ENCODE measurements at regions not wholly inside any gene's neighbourhood (a gene's known extent, or its start where the extent isn't known, plus 50 kb on each side); places are given as distances from the start of the nearest gene placed in this dataset.

- Histone ChIP-seq H2AFZ (ENCODE audit: low read depth, low read length) (no peak overlapping the region), H3K4me3 (ENCODE audit: low read length) (no peak overlapping the region), H3F3A (ENCODE audit: insufficient read depth, low read length, poor library complexity, severe bottlenecking) (no peaks in the 10 kb centered on the region), H3K9me3 (ENCODE audit: low read length) (no peaks in the 10 kb centered on the region), H4K20me1 (ENCODE audit: insufficient read depth) (no peaks in the 10 kb centered on the region), H3K9ac (ENCODE audit: low read length) (no peak overlapping the region), H3K4me2 (ENCODE audit: low read length) (no peak overlapping the region), H3K79me2 (replicated peaks; ENCODE audit: insufficient read depth, low read length) (no peaks in the 10 kb centered on the region), H3K36me3 (ENCODE audit: insufficient read depth, low read length) (no peaks in the 10 kb centered on the region), H3K27me3 (ENCODE audit: insufficient read depth, low read depth, low read length) (no peaks in the 10 kb centered on the region), H3K27ac (ENCODE audit: low read length) (no peak overlapping the region), H3K9me2 (ENCODE audit: insufficient read depth, low read length) (no peaks in the 10 kb centered on the region)
- TF ChIP-seq CTCF (IDR thresholded peaks at IDR 0.05; ENCODE audit: poor library complexity, severe bottlenecking), result no peak
- TF ChIP-seq SMC3 (conservative IDR thresholded peaks at IDR 0.05; ENCODE audit: poor library complexity), result no peak
- no peak for TF ChIP-seq EZH2 (IDR thresholded peaks at IDR 0.05; ENCODE audit: borderline replicate concordance, insufficient read depth, low read length, poor library complexity, severe bottlenecking)
- TF ChIP-seq REST (IDR thresholded peaks at IDR 0.05; ENCODE audit: borderline replicate concordance), result no peak
- no peak for TF ChIP-seq POLR2AphosphoS5 (IDR thresholded peaks at IDR 0.05)
- no peak for TF ChIP-seq MXI1 (conservative IDR thresholded peaks at IDR 0.05; ENCODE audit: poor library complexity, severe bottlenecking)
- TF ChIP-seq RAD21 (conservative IDR thresholded peaks at IDR 0.05), result no peak
- no peak for TF ChIP-seq EP300 (conservative IDR thresholded peaks at IDR 0.05; ENCODE audit: poor library complexity, severe bottlenecking)
- TF ChIP-seq TAF1 (IDR thresholded peaks at IDR 0.05; ENCODE audit: low read depth), result no peak
These were observed 2202.9 kb upstream of the WWC1 start for GRCh38 chr5:166088389-166089039.

GRCh38 chr5:166091931-166092330 is 2199.5 kb upstream of the WWC1 start:
- H2AFZ ChIP-seq (ENCODE audit: low read depth, low read length), result no peak overlapping the region
- TF ChIP-seq SMC3 (conservative IDR thresholded peaks at IDR 0.05; ENCODE audit: poor library complexity), result no peak
- no peak for TF ChIP-seq REST (IDR thresholded peaks at IDR 0.05; ENCODE audit: borderline replicate concordance)
- no peak for TF ChIP-seq POLR2AphosphoS5 (IDR thresholded peaks at IDR 0.05)
- no peak for TF ChIP-seq TAF1 (IDR thresholded peaks at IDR 0.05; ENCODE audit: low read depth)
- no peak for TF ChIP-seq EZH2 (IDR thresholded peaks at IDR 0.05; ENCODE audit: borderline replicate concordance, insufficient read depth, low read length, poor library complexity, severe bottlenecking)
- no peak for TF ChIP-seq MXI1 (conservative IDR thresholded peaks at IDR 0.05; ENCODE audit: poor library complexity, severe bottlenecking)
- TF ChIP-seq CTCF (IDR thresholded peaks at IDR 0.05; ENCODE audit: poor library complexity, severe bottlenecking), result no peak
- no peak for TF ChIP-seq EP300 (conservative IDR thresholded peaks at IDR 0.05; ENCODE audit: poor library complexity, severe bottlenecking)
- no peak for TF ChIP-seq RAD21 (conservative IDR thresholded peaks at IDR 0.05)
- H3K36me3 ChIP-seq (ENCODE audit: insufficient read depth, low read length), result no peaks in the 10 kb centered on the region
- no peaks in the 10 kb centered on the region for H4K20me1 ChIP-seq (ENCODE audit: insufficient read depth)
- H3K9me2 ChIP-seq (ENCODE audit: insufficient read depth, low read length), result no peaks in the 10 kb centered on the region
- no peak overlapping the region for H3K9ac ChIP-seq (ENCODE audit: low read length)
- H3K9me3 ChIP-seq (ENCODE audit: low read length), result no peaks in the 10 kb centered on the region
- H3K79me2 ChIP-seq (replicated peaks; ENCODE audit: insufficient read depth, low read length), result no peaks in the 10 kb centered on the region
- H3K27me3 ChIP-seq (ENCODE audit: insufficient read depth, low read depth, low read length), result no peaks in the 10 kb centered on the region
- H3K4me3 ChIP-seq (ENCODE audit: low read length), result no peak overlapping the region
- H3K27ac ChIP-seq (ENCODE audit: low read length), result no peak overlapping the region
- H3F3A ChIP-seq (ENCODE audit: insufficient read depth, low read length, poor library complexity, severe bottlenecking), result no peaks in the 10 kb centered on the region
- no peak overlapping the region for H3K4me2 ChIP-seq (ENCODE audit: low read length)
